ENCODE measurements at regions not wholly inside any gene's neighbourhood (a gene's known extent, or its start where the extent isn't known, plus 50 kb on each side); places are given as distances from the start of the nearest gene placed in this dataset.

DNA sequence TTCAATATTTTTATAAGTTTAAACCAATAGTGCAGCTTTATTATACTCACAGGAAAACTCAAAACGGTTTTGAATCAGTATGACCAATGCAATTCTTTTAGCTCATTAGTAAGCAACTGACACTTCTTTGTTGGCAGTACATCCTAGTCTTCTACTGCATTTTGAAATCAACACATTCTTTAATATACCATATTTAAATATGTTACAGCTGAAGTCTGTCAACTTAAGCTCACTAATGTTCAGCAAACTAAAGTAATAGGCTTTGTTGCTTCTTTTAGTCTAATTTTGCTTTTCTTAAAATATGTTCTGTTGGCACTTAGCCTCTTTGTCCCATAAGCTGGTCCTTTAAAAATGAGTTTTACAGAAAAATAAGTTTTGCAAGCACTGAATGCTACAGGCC is 55.4 kb upstream of the CCBE1 start:
- no peak for DNase-seq

DNA sequence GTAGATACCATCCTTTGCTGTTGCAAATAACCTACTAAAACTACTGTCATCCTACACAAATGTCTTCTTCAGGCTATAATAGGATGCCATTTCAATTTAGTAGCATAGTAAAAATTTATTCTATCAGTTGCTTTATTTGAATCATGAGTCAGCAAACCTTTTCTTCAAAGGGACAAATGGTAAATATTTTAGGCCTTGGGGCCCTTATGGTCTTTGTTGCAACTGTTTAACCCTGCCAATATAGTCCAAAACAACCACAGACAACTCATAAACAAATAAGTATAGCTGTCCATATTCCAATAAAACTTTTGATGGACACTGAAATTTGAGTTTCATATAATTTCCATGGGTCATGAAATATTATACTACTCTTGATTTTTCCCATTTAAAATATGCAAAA is 54.0 kb upstream of the CCBE1 start:
- DNase-seq: no peak

GRCh38 chr18:59748628-59749360 is 51.6 kb upstream of the CCBE1 start:
- DNase-seq: no peak

Measured in NCI-H1436 treated with DMSO at 0.1 percent for 48 hours (cell line).